DND-41 (cell line): ENCODE measurements at regions not wholly inside any gene's neighbourhood (a gene's known extent, or its start where the extent isn't known, plus 50 kb on each side); places are given as distances from the start of the nearest gene placed in this dataset.

Experiments used
- ATAC-seq: fragments of 200-7000 bp; cut with Tn5 transposase; 3 replicates; pipeline ENCODE4 v1.9.1; 2021; ENCODE audit warnings: low read depth; ENCODE audit not compliant: insufficient read depth
- DNase-seq: peaks from one replicate; pipeline ENCODE4 v3.0.0-alpha.2; 2020
- H2AFZ ChIP-seq: 2 replicates; pipeline ENCODE4 v1.6.0; 2012; ENCODE audit warnings: low read depth, low read length
- H3K27ac ChIP-seq: 2 replicates; pipeline ENCODE4 v1.5.1; 2012; ENCODE audit warnings: low read length, inconsistent platforms
- H3K27me3 ChIP-seq: fragments of 200-600 bp; sonication (generic); 2 replicates; pipeline ENCODE4 v1.6.0; 2012; ENCODE audit warnings: low read length, mild to moderate bottlenecking, inconsistent platforms; ENCODE audit not compliant: insufficient read depth, poor library complexity
- H3K36me3 ChIP-seq: 2 replicates; pipeline ENCODE4 v1.5.1; 2012; ENCODE audit warnings: low read length, inconsistent platforms; ENCODE audit not compliant: insufficient read depth
- H3K4me1 ChIP-seq: 2 replicates; pipeline ENCODE4 v1.5.1; 2012; ENCODE audit warnings: mild to moderate bottlenecking, low read length; ENCODE audit not compliant: insufficient read depth
- H3K4me2 ChIP-seq: 2 replicates; pipeline ENCODE4 v1.6.0; 2012; ENCODE audit warnings: mild to moderate bottlenecking, moderate library complexity, low read length, inconsistent platforms; ENCODE audit not compliant: insufficient read depth
- H3K4me3 ChIP-seq, 2 experiments: fragments of 200-600 bp in 1 of 2; shearing (Covaris generic) in 1 of 2; 2 replicates each; pipeline ENCODE4 v1.5.1; 2012 to 2016; ENCODE audit warnings: inconsistent platforms in 2 of 2, low read length in 2 of 2, mild to moderate bottlenecking in 2 of 2, low read depth in 1 of 2, moderate library complexity in 1 of 2
- H3K79me2 ChIP-seq: 2 replicates; pipeline ENCODE4 v1.6.0; 2012; ENCODE audit warnings: low read length, inconsistent platforms; ENCODE audit not compliant: insufficient read depth
- H3K9ac ChIP-seq: 2 replicates; pipeline ENCODE4 v1.6.0; 2012; ENCODE audit warnings: low read depth, mild to moderate bottlenecking, inconsistent platforms, low read length, moderate library complexity
- H3K9me3 ChIP-seq: 2 replicates; pipeline ENCODE4 v1.5.1; 2012; ENCODE audit warnings: low read length, moderate library complexity, mild to moderate bottlenecking, inconsistent platforms; ENCODE audit not compliant: insufficient read depth, severe bottlenecking
- H4K20me1 ChIP-seq: 2 replicates; pipeline ENCODE4 v1.6.0; 2012; ENCODE audit warnings: low read length; ENCODE audit not compliant: insufficient read depth
- CTCF ChIP-seq: IDR thresholded peaks from 2 replicates; pipeline ENCODE4 v1.5.1; 2012; ENCODE audit warnings: borderline replicate concordance, low read length, moderate library complexity, mild to moderate bottlenecking; ENCODE audit not compliant: poor library complexity, severe bottlenecking; ENCODE audit errors: extremely low read depth
- EZH2 ChIP-seq: IDR thresholded peaks from 3 replicates; pipeline ENCODE4 v1.6.1; 2012; ENCODE audit warnings: borderline replicate concordance, low read depth, mild to moderate bottlenecking, moderate library complexity, low read length, inconsistent platforms; ENCODE audit not compliant: severe bottlenecking

GRCh38 chr16:80300876-80301275, 239.9 kb upstream of the DYNLRB2 start:
- Histone ChIP-seq H3K79me2 (no peaks in the 10 kb centered on the region), H4K20me1 (no peaks in the 10 kb centered on the region), H3K4me3 (no peak overlapping the region), H3K9ac (no peak overlapping the region), H3K27me3 (peaks cover 6% of the 10 kb centered on the region), H3K4me1 (no peaks in the 10 kb centered on the region), H3K36me3 (no peaks in the 10 kb centered on the region), H3K4me2 (no peak overlapping the region), H3K27ac (no peak overlapping the region), H3K9me3 (no peaks in the 10 kb centered on the region), H2AFZ (no peak overlapping the region)
- DNase-seq, result no peak
- TF ChIP-seq CTCF (no peak), EZH2 (no peak)
- ATAC-seq, result no peak

DNA sequence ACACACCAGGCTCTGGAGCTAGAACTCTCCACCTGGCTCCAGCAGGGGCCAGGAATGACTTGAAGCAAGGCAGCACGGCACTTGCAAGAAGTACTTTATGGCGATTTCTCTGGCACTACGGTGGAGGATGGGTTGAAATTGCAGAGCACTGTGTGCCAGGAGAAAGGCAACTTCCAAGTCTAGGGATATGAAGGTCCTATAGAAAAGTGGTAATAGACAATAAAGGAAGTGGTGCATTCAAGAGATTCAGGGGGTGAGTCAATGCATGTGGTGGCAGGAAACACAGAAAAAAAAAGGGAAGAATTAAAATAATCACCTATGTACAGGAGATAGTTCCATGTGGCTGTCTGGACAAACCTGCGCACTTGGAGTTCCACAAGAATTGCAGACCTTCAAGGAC, 240.3 kb upstream of the DYNLRB2 start:
- Histone ChIP-seq H3K27me3 (peaks cover 6% of the 10 kb centered on the region), H2AFZ (no peak overlapping the region), H3K9me3 (no peaks in the 10 kb centered on the region), H4K20me1 (no peaks in the 10 kb centered on the region), H3K4me1 (no peaks in the 10 kb centered on the region), H3K4me3 (no peak overlapping the region), H3K4me2 (no peak overlapping the region), H3K9ac (no peak overlapping the region), H3K79me2 (no peaks in the 10 kb centered on the region), H3K27ac (no peak overlapping the region), H3K36me3 (no peaks in the 10 kb centered on the region)
- ATAC-seq, result no peak
- TF ChIP-seq CTCF (no peak), EZH2 (no peak)
- no peak for DNase-seq

GRCh38 chr16:80299416-80299815, 241.4 kb upstream of the DYNLRB2 start:
- no peaks in the 10 kb centered on the region for H3K9me3 ChIP-seq
- no peak for TF ChIP-seq EZH2
- TF ChIP-seq CTCF, result no peak
- ATAC-seq, result no peak
- H3K79me2 ChIP-seq, result no peaks in the 10 kb centered on the region
- no peak overlapping the region for H3K4me2 ChIP-seq
- DNase-seq, result no peak
- H4K20me1 ChIP-seq, result 0 out of 2 replicates have a peak, but pooled peaks cover 2% of the 10 kb centered on the region
- H3K4me1 ChIP-seq, result no peaks in the 10 kb centered on the region
- no peak overlapping the region for H3K27ac ChIP-seq
- no peak overlapping the region for H3K4me3 ChIP-seq
- H3K36me3 ChIP-seq, result no peaks in the 10 kb centered on the region
- peaks cover 2% of the 10 kb centered on the region for H3K27me3 ChIP-seq
- H2AFZ ChIP-seq, result no peak overlapping the region
- no peak overlapping the region for H3K9ac ChIP-seq

DNA sequence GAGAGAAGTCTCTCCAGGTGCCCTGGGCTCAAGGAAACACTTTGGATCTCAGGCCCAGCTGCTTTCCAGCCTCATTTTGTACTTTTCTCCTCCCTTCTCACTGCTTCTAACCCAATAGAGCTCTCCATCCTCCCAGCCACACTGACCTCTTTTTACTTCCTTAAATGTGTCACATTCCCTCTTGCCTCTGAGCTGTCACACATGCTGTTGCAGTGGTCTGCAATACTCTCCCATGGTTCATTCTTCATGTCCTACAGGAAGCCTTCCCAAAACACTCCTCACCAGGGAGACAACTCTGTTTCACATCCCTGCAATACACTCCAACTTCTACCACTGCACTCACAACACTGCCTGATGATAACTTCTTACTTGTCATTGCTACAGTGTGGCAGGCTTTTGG, 242.1 kb upstream of the DYNLRB2 start:
- H4K20me1 ChIP-seq, result 0 out of 2 replicates have a peak, but pooled peaks cover 2% of the 10 kb centered on the region
- H3K79me2 ChIP-seq, result no peaks in the 10 kb centered on the region
- no peaks in the 10 kb centered on the region for H3K9me3 ChIP-seq
- TF ChIP-seq CTCF (no peak), EZH2 (no peak)
- no peak overlapping the region for H3K9ac ChIP-seq
- ATAC-seq (no peak), DNase-seq (no peak)
- H3K4me3 ChIP-seq, result no peak overlapping the region
- H3K27ac ChIP-seq, result no peak overlapping the region
- no peak overlapping the region for H2AFZ ChIP-seq
- H3K4me2 ChIP-seq, result no peak overlapping the region
- no peaks in the 10 kb centered on the region for H3K4me1 ChIP-seq
- no peaks in the 10 kb centered on the region for H3K36me3 ChIP-seq
- H3K27me3 ChIP-seq, result no peaks in the 10 kb centered on the region
